Activated CD8-positive, alpha-beta T cell treated with anti-CD3 and anti-CD28 coated beads, Interleukin-2, amount 10 ng/mL, durations not matched to agents 7 days and 5 days (primary cell): ENCODE measurements at regions not wholly inside any gene's neighbourhood (a gene's known extent, or its start where the extent isn't known, plus 50 kb on each side); places are given as distances from the start of the nearest gene placed in this dataset.
"Not testable (repeated sequence)": the region's sequence is repeated elsewhere in the genome, so short reads cannot be mapped to it uniquely, and the experiment has no call there.

Experiments
- ATAC-seq: fragments of 150-1000 bp; cut with Tn5 transposase; one replicate; pipeline ENCODE4 v1.10.0; 2021; ENCODE audit warnings: moderate library complexity
- CTCF ChIA-PET: fragments of 350-600 bp; sonication (Branson Sonifier 250); formaldehyde crosslinking; loops from one replicate; lab custom pipeline; 2021; ENCODE audit warnings: antibody characterized with exemption; lab: Charles Lee
- POLR2A ChIA-PET: fragments of 350-600 bp; sonication (Branson Sonifier 250); formaldehyde crosslinking; loops from one replicate; lab custom pipeline; 2021; ENCODE audit warnings: antibody characterized with exemption; lab: Charles Lee
- DNase-seq: peaks from one replicate; pipeline ENCODE4 v3.0.0-alpha.2; 2020
- H3K27ac Mint-ChIP-seq: one replicate; pipeline ENCODE4 v1.8.0; 2021; ENCODE audit warnings: mild to moderate bottlenecking, mixed read lengths
- H3K27me3 Mint-ChIP-seq: one replicate; pipeline ENCODE4 v1.8.0; 2021; ENCODE audit warnings: low read depth, mixed read lengths
- H3K36me3 Mint-ChIP-seq: one replicate; pipeline ENCODE4 v1.8.0; 2021; ENCODE audit warnings: low read depth, mixed read lengths
- H3K4me1 Mint-ChIP-seq: one replicate; pipeline ENCODE4 v1.8.0; 2021; ENCODE audit warnings: low read depth, mixed read lengths
- H3K4me3 Mint-ChIP-seq: one replicate; pipeline ENCODE4 v1.8.0; 2021; ENCODE audit warnings: mild to moderate bottlenecking, mixed read lengths
- H3K9me3 Mint-ChIP-seq: one replicate; pipeline ENCODE4 v1.8.0; 2022; ENCODE audit warnings: mixed read lengths; ENCODE audit not compliant: insufficient read depth

- POLR2A ChIA-PET, result no interaction called here
- no peak for ATAC-seq
- Mint-ChIP-seq H3K36me3 (no peaks in the 10 kb centered on the region), H3K4me1 (peaks cover 9% of the 10 kb centered on the region), H3K27ac (no peak overlapping the region), H3K4me3 (no peak overlapping the region), H3K9me3 (no peaks in the 10 kb centered on the region), H3K27me3 (no peaks in the 10 kb centered on the region)
- CTCF ChIA-PET, result no interaction called here
- DNase-seq, result no peak
Observed at GRCh38 chr2:189231719-189232323, 52.3 kb upstream of the COL5A2 start.

DNA sequence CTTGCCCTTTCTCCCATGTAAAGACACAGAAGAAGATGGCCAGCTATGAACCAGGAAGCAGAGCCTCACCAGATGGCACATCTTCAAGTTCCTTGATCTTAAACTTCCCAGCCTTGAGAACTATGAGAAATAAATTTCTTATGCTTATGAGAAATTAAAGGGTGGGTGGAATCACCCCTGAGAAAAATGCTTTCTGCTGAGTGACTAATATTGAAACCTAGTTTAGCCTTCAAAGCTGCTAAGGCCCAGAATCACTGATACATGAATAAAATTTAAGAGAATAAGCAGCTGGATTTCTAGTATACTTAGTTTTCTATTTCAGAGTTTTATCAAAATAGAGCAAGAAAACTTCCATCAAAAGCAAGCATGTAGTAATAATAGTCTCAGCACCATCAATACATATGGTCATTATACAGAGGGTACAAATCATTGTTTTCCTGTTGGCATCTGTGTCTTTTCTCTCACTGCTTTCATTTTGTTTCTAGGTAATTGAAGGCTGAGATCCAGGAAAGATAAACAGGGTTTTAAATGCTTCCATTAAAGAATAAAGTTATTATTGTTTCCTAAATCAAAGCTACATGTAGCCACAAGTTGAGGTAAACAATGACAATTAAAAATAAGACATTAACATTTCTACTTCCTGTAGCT, 53.3 kb upstream of the COL5A2 start:
- ATAC-seq (no peak), DNase-seq (no peak)
- Mint-ChIP-seq H3K9me3 (no peaks in the 10 kb centered on the region), H3K36me3 (no peaks in the 10 kb centered on the region), H3K4me1 (peaks cover 9% of the 10 kb centered on the region), H3K27me3 (no peaks in the 10 kb centered on the region), H3K27ac (no peak overlapping the region), H3K4me3 (no peak overlapping the region)
- ChIA-PET CTCF (no interaction called here), POLR2A (no interaction called here)

DNA sequence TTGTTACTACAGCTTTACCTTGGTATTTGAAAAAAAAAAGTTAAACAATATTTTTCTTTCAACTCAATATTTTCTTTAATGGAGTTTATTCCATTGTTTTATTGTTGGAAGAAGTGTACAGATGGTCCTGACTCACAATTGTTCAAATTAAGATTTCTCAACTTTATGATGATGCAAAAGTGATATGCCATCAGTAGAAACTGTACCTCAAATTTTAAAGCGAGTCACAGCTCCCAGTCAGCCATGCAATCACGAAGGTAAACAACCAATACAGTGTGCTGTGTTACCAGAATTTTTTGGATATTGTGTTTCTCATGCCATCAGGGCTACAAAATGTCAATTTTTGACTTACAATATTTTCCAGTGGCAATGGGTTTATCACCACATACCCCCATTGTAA, 54.0 kb upstream of the COL5A2 start:
- Mint-ChIP-seq H3K27ac (no peak overlapping the region), H3K36me3 (no peaks in the 10 kb centered on the region), H3K4me1 (peaks cover 9% of the 10 kb centered on the region), H3K4me3 (no peak overlapping the region), H3K27me3 (no peaks in the 10 kb centered on the region), H3K9me3 (peaks cover 6% of the 10 kb centered on the region)
- ChIA-PET POLR2A (no interaction called here), CTCF (no interaction called here)
- DNase-seq, result no peak
- no peak for ATAC-seq

GRCh38 chr2:189234991-189235390, 55.4 kb upstream of the COL5A2 start:
- Mint-ChIP-seq H3K4me3 (no peak overlapping the region), H3K36me3 (no peaks in the 10 kb centered on the region), H3K27me3 (no peaks in the 10 kb centered on the region), H3K27ac (no peak overlapping the region), H3K9me3 (peaks cover 7% of the 10 kb centered on the region), H3K4me1 (peaks cover 9% of the 10 kb centered on the region)
- no peak for ATAC-seq
- ChIA-PET CTCF (no interaction called here), POLR2A (no interaction called here)
- DNase-seq, result no peak

DNA sequence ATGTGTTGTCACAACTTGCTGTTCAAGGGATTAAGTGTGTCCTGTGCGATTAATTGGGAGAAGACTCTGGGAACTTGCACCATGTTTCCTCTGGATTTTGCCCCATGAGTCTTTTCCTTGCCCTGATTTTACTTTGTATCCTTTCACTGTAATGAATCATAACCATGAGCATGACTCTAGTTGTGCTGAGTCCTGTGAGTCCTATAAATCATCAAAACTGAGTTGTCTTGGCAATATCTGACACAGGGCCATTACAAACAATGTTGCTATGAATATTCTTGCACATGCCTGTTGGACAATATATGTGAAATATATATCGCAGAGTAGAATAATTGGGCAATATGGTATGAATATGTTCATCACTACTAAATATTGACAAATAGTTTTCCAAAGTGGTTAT, 56.5 kb upstream of the COL5A2 start:
- peaks cover 9% of the 10 kb centered on the region for H3K4me1 Mint-ChIP-seq
- CTCF ChIA-PET, result no interaction called here
- no peaks in the 10 kb centered on the region for H3K36me3 Mint-ChIP-seq
- DNase-seq (no peak), ATAC-seq (no peak)
- no peak overlapping the region for H3K27ac Mint-ChIP-seq
- H3K27me3 Mint-ChIP-seq, result no peaks in the 10 kb centered on the region
- H3K9me3 Mint-ChIP-seq, result peaks cover 7% of the 10 kb centered on the region
- POLR2A ChIA-PET, result no interaction called here
- no peak overlapping the region for H3K4me3 Mint-ChIP-seq

- Mint-ChIP-seq H3K27me3 (no peaks in the 10 kb centered on the region), H3K9me3 (peaks cover 14% of the 10 kb centered on the region), H3K4me1 (no peaks in the 10 kb centered on the region), H3K27ac (no peak overlapping the region), H3K4me3 (no peak overlapping the region), H3K36me3 (no peaks in the 10 kb centered on the region)
- ChIA-PET POLR2A (no interaction called here), CTCF (no interaction called here)
- DNase-seq (no peak), ATAC-seq (no peak)
Observed at GRCh38 chr2:189238903-189239302, 59.3 kb upstream of the COL5A2 start.

DNA sequence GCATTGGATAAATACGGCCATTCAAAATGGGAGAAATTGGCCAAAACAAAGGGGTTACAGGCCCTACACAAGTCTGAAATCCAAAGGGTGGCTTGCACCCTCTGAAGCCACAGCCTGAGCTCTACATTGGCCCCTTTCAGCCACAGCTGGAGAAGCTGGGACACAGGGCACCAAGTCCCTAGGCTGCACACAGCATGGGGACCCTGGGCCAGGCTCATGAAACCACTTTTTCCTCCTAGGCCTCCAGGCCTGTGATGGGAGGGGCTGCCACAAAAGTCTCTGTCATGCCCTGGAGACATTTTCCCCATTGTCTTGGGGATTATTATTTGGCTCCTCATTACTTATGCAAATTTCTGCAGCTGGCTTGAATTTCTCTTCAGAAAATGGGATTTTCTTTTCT, 64.3 kb upstream of the COL5A2 start:
- H3K9me3 Mint-ChIP-seq, ATAC-seq, POLR2A ChIA-PET, H3K4me3 Mint-ChIP-seq, H3K27ac Mint-ChIP-seq, H3K4me1 Mint-ChIP-seq, CTCF ChIA-PET, H3K36me3 Mint-ChIP-seq, H3K27me3 Mint-ChIP-seq, DNase-seq: not testable (repeated sequence)

DNA sequence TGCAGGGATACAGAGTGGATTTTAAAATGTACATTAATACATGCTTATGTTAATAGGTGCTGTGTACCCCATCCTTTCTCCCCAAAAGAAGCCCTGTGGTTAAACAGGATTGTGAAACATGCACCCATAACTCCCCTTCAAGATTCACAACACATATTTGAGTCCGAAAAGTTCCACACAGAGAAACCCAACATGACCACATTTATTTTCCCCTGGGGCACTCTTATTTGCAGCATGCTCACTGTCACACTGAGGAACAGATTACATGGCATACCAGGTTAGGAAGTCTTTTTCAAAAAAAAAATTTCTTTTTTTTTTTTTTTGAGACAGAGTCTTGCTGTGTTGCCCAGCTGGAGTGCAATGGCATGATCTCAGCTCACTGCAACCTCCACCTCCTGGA, 67.7 kb upstream of the COL5A2 start:
- ChIA-PET CTCF (no interaction called here), POLR2A (no interaction called here)
- Mint-ChIP-seq H3K4me3 (no peak overlapping the region), H3K27me3 (no peaks in the 10 kb centered on the region), H3K36me3 (no peaks in the 10 kb centered on the region), H3K4me1 (no peaks in the 10 kb centered on the region), H3K27ac (no peak overlapping the region), H3K9me3 (peaks cover 7% of the 10 kb centered on the region)
- no peak for DNase-seq
- ATAC-seq, result no peak

- no peaks in the 10 kb centered on the region for H3K4me1 Mint-ChIP-seq
- no peak overlapping the region for H3K27ac Mint-ChIP-seq
- ChIA-PET CTCF (no interaction called here), POLR2A (no interaction called here)
- no peak for ATAC-seq
- DNase-seq, result no peak
- no peak overlapping the region for H3K4me3 Mint-ChIP-seq
- H3K27me3 Mint-ChIP-seq, result no peaks in the 10 kb centered on the region
- no peaks in the 10 kb centered on the region for H3K36me3 Mint-ChIP-seq
- H3K9me3 Mint-ChIP-seq, result peaks cover 4% of the 10 kb centered on the region
Observed at GRCh38 chr2:189248141-189248540, 68.6 kb upstream of the COL5A2 start.

GRCh38 chr2:189249171-189249570, 69.6 kb upstream of the COL5A2 start:
- ATAC-seq, result no peak
- CTCF ChIA-PET, result no interaction called here
- H3K36me3 Mint-ChIP-seq, result no peaks in the 10 kb centered on the region

DNA sequence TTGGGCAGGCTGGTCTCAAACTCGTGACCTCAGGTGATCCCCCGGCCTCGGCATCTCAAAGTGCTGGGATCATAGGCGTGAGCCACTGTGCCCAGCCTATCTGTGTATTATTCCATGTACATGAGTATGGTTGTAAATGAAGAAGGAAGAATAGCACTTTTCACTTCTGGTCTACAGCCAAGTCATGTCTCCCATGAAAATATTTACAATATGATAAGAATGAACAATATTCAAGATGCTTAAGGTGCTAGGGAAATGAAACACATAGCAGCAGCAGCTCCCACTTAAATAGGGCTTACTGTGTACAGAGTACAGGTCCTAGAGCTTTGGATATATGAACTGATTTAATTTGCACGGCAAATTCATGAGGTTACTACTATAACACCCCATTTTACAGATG, 70.3 kb upstream of the COL5A2 start:
- Mint-ChIP-seq H3K4me1 (no peaks in the 10 kb centered on the region), H3K36me3 (no peaks in the 10 kb centered on the region), H3K27ac (no peak overlapping the region), H3K9me3 (no peaks in the 10 kb centered on the region), H3K4me3 (no peak overlapping the region), H3K27me3 (no peaks in the 10 kb centered on the region)
- no peak for ATAC-seq
- POLR2A ChIA-PET, result no interaction called here
- CTCF ChIA-PET, result no interaction called here
- DNase-seq, result no peak

More at GRCh38 chr2:189249171-189249570, 69.6 kb upstream of the COL5A2 start:
- no peak overlapping the region for H3K4me3 Mint-ChIP-seq
- no peaks in the 10 kb centered on the region for H3K4me1 Mint-ChIP-seq
- DNase-seq, result no peak
- H3K27me3 Mint-ChIP-seq, result no peaks in the 10 kb centered on the region
- H3K27ac Mint-ChIP-seq, result no peak overlapping the region
- POLR2A ChIA-PET, result no interaction called here
- H3K9me3 Mint-ChIP-seq, result no peaks in the 10 kb centered on the region

- CTCF ChIA-PET, result no interaction called here
- ATAC-seq (no peak), DNase-seq (no peak)
- H3K36me3 Mint-ChIP-seq, result no peaks in the 10 kb centered on the region
- H3K27me3 Mint-ChIP-seq, result no peaks in the 10 kb centered on the region
- no peaks in the 10 kb centered on the region for H3K9me3 Mint-ChIP-seq
- POLR2A ChIA-PET, result no interaction called here
- no peak overlapping the region for H3K27ac Mint-ChIP-seq
- H3K4me3 Mint-ChIP-seq, result no peak overlapping the region
- no peaks in the 10 kb centered on the region for H3K4me1 Mint-ChIP-seq
Observed at GRCh38 chr2:189252991-189253675, 73.6 kb upstream of the COL5A2 start.
